ENCODE measurements at regions not wholly inside any gene's neighbourhood (a gene's known extent, or its start where the extent isn't known, plus 50 kb on each side); places are given as distances from the start of the nearest gene placed in this dataset.
"Not testable (repeated sequence)": the region's sequence is repeated elsewhere in the genome, so short reads cannot be mapped to it uniquely, and the experiment has no call there.

DNA sequence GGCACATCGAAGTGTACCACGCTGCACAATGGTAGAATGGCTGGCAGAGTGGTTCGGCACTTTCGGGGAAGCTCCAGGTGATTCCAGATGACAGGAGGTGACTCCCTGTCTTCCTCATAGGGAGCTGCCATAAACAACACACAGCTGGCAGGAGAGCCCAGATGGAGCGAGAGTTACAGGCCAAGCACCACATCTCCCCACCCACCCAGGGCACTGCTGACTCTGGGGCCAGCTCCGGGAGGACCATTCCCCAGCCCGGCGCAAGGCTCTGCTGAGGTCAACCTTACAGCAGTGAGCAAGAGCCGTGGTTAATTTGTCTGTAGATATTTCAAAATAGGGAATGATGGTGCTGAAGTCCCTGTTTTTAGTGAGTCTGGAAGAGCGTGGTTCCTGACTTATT lies 78.8 kb upstream of the HMGXB4 start:
- TF ChIP-seq, protein P1, sequence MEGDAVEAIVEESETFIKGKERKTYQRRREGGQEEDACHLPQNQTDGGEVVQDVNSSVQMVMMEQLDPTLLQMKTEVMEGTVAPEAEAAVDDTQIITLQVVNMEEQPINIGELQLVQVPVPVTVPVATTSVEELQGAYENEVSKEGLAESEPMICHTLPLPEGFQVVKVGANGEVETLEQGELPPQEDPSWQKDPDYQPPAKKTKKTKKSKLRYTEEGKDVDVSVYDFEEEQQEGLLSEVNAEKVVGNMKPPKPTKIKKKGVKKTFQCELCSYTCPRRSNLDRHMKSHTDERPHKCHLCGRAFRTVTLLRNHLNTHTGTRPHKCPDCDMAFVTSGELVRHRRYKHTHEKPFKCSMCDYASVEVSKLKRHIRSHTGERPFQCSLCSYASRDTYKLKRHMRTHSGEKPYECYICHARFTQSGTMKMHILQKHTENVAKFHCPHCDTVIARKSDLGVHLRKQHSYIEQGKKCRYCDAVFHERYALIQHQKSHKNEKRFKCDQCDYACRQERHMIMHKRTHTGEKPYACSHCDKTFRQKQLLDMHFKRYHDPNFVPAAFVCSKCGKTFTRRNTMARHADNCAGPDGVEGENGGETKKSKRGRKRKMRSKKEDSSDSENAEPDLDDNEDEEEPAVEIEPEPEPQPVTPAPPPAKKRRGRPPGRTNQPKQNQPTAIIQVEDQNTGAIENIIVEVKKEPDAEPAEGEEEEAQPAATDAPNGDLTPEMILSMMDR (IDR thresholded peaks at IDR 0.05; ENCODE audit: borderline replicate concordance, insufficient read depth, low read depth, low read length) = no peak
- H3K4me3 ChIP-seq (ENCODE audit: low read depth, low read length) = no peak overlapping the region

DNA sequence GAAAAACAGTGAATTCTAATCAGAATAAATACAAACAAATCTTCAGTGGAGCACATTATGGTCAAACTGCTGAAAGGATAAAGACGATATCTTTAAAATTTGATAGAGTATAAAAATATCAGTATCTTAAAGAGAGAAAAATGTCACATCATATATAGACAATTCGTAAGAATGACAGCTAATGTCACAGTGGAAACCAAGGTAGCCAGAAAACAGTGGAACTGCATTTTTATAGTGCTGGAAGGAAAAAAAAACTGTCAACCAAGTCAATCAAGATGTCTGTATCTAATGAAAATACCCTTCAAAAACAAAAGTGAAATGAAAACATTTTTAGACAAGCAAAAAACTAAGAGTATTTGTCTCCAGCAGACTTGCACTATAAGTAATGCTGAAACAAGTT lies 73.4 kb upstream of the HMGXB4 start:
- TF ChIP-seq, protein P1 (IDR thresholded peaks at IDR 0.05; ENCODE audit: borderline replicate concordance, insufficient read depth, low read depth, low read length) = no peak
- no peak overlapping the region for H3K4me3 ChIP-seq (ENCODE audit: low read depth, low read length)

DNA sequence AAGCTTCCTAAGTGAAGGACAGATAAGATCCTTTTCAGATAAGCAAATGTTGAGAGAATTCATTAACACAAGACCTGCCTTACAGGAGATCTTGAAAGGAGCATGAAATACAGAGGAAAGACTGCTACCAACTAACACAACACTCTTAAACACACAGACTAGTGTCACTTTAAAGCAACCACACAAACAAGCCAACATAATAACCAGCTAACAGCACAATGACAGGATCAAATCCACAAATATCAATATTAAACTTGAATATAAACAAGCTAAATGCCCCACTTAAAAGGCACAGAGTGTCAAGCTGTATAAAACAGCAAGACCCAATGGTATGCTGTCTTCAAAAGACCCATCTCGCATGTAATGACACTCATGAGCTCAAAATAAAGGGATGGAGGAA lies 70.8 kb upstream of the HMGXB4 start:
- TF ChIP-seq, protein P1 (IDR thresholded peaks at IDR 0.05; ENCODE audit: borderline replicate concordance, insufficient read depth, low read depth, low read length) = no peak

DNA sequence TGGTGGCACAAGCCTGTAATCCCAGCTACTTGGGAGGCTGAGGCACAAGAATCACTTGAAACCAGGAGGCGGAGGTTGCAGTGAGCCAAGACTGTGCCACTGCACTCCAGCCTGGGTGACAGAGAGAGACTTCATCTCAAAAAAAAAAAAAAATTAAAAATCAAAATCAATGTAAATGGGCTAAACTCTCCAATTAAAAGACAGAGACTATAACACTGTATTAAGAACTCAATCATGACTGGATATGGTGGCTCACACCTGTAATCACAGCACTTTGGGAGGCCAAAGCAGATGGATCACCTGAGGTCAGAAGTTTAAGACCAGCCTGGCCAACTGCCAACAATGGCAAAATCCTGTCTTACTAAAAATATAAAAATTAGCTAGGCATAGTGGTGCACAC lies 68.4 kb upstream of the HMGXB4 start:
- H3K4me3 ChIP-seq (ENCODE audit: low read depth, low read length) = not testable (repeated sequence)

More for the DNA sequence above, 70.8 kb upstream of the HMGXB4 start:
- H3K4me3 ChIP-seq (ENCODE audit: low read depth, low read length) = no peak overlapping the region

DNA sequence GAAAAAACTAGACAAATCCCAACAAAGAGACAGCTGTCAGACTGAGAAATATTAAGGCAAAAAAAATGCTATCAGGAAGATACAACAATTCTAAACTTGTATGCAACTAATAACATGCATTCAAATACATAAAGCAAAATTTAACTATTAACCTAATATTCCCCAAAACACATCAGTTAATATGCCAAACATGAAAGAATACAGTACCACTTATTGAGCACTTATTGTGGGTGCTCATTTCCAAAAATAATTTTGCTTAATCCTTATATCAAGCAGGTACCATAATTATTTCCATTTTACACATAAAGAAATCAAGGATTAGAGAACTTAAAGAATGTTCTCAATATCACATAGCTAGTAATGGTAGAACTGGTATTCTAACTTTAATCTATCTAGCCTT lies 67.7 kb upstream of the HMGXB4 start:
- TF ChIP-seq, protein P1 (IDR thresholded peaks at IDR 0.05; ENCODE audit: borderline replicate concordance, insufficient read depth, low read depth, low read length) = no peak
- no peak overlapping the region for H3K4me3 ChIP-seq (ENCODE audit: low read depth, low read length)

DNA sequence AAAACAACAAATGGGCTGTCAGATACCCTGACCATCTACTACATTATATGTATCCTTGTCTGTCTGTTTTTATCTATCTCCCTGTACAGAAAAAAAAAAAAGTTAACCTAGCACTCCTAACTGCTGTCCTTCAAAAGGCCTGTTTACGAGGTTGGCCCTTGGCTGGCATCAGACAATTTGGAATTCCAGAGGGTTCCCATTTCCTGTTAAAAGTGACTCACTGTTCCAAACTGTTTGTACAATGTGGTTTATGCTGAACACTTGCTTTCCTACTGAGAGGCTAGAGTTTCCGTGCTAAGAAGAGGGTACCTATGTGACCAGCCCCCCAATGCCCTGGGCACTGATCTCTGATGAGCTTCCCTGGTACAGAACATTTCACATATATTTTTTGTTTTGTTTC lies 65.9 kb upstream of the HMGXB4 start:
- TF ChIP-seq, protein P1 (IDR thresholded peaks at IDR 0.05; ENCODE audit: borderline replicate concordance, insufficient read depth, low read depth, low read length) = no peak
- no peak overlapping the region for H3K4me3 ChIP-seq (ENCODE audit: low read depth, low read length)

DNA sequence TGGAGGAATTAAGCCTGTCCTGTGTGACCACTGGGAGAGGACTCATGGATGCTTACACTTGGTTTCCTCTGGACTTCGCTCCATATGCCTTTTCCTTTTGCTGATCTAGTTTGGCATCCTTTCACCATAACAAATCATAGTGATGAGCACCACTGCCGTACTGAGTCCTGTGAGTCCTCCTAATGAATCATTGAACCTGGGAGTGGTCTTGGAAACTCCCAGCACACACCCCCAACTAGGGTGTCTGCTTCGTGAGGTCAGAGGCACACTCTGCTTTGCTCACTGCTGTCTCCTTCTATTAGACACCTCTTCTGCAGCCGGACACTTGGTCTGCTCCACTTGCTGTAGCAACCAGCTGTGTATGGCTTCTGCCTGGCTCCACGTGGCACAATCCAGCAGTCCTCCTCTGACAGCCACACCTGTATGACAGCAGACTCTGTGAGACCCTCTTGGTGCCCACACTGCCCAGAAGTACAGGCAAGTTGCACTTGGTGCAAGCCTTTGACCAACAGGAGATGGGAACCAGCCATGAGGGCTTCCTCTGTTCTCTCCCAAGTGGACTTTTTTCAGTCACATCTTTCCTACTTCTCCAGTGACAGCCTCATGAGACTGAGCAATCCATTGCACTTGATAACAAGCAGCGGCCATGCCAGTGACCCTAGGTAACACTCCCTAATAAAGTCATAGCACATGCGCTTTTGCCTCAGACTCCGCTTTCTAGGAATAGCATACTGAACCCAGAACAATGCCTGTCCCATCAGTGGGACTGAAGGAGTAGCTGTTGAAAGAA lies 65.0 kb upstream of the HMGXB4 start:
- TF ChIP-seq, protein P1 (IDR thresholded peaks at IDR 0.05; ENCODE audit: borderline replicate concordance, insufficient read depth, low read depth, low read length) = no peak
- no peak overlapping the region for H3K4me3 ChIP-seq (ENCODE audit: low read depth, low read length)
